ENCODE measurements at regions not wholly inside any gene's neighbourhood (a gene's known extent, or its start where the extent isn't known, plus 50 kb on each side); places are given as distances from the start of the nearest gene placed in this dataset.

DNA sequence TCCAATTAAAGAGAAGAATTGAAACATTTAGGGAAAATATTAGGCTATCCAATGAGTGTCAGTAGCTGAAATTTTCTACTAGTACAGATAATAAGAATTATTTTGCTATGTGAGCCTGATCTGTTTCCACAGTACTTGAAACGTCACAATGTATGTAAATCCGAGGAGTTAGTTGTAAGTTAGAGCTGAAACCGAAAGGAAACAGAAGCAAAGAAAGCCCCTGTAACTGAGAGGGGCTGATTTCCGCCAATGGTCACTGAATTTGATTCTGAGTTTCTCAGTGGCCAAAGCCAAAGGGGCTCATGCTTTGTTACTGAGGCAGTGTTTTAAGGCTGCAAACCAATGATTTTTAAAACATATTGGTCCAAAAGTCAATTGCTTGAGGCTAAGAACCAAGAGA lies 168.3 kb upstream of the DUSP10 start:
- ChIA-PET CTCF (no interaction called here), POLR2A (no interaction called here)
- Histone ChIP-seq H3K4me3 (ENCODE audit: low read depth, low read length) (no peak overlapping the region), H3K4me1 (ENCODE audit: control insufficient read depth, insufficient read depth, low read length) (no peaks in the 10 kb centered on the region), H3K9me3 (ENCODE audit: control insufficient read depth, insufficient read depth, low read depth, low read length) (no peaks in the 10 kb centered on the region), H3K36me3 (ENCODE audit: control insufficient read depth in 2 of 2, insufficient read depth in 1 of 2, low read length in 2 of 2) (no peaks in the 10 kb centered on the region), H3K27ac (ENCODE audit: extremely low read depth, low read depth, low read length) (no peak overlapping the region)
- TF ChIP-seq, protein P1, sequence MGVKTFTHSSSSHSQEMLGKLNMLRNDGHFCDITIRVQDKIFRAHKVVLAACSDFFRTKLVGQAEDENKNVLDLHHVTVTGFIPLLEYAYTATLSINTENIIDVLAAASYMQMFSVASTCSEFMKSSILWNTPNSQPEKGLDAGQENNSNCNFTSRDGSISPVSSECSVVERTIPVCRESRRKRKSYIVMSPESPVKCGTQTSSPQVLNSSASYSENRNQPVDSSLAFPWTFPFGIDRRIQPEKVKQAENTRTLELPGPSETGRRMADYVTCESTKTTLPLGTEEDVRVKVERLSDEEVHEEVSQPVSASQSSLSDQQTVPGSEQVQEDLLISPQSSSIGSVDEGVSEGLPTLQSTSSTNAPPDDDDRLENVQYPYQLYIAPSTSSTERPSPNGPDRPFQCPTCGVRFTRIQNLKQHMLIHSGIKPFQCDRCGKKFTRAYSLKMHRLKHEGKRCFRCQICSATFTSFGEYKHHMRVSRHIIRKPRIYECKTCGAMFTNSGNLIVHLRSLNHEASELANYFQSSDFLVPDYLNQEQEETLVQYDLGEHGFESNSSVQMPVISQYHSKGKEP (tag by site-specific recombination; IDR thresholded peaks at IDR 0.05) = no peak
- TF ChIP-seq ZNF658 (tag by site-specific recombination; IDR thresholded peaks at IDR 0.05) (no peak), SETDB1 (IDR thresholded peaks at IDR 0.05; ENCODE audit: insufficient read length, low read length) (no peak)

DNA sequence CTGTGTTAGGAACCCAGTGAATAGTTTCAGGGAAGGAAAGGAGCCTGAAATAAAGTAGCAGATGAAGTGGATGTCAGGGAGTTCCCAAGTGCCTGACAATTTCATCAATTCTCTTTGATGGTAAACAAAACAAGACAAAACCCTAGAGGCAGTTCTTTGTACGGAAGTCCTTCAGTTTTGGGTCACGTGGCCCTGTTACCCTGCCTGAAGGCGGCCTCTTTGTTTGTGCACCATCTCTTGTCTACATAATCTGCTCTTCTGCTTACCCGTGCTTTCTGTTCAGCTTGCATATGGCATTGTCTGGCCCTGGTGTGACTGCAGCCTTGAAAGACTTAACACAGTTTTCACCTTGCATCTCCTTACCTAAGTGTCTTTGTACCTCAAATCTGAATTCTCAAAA lies 166.7 kb upstream of the DUSP10 start:
- Histone ChIP-seq H3K36me3 (ENCODE audit: control insufficient read depth in 2 of 2, insufficient read depth in 1 of 2, low read length in 2 of 2) (no peaks in the 10 kb centered on the region), H3K4me3 (ENCODE audit: low read depth, low read length) (no peak overlapping the region), H3K4me1 (ENCODE audit: control insufficient read depth, insufficient read depth, low read length) (no peaks in the 10 kb centered on the region), H3K9me3 (ENCODE audit: control insufficient read depth, insufficient read depth, low read depth, low read length) (no peaks in the 10 kb centered on the region), H3K27ac (ENCODE audit: extremely low read depth, low read depth, low read length) (no peak overlapping the region)
- TF ChIP-seq ZNF16 (tag by site-specific recombination; IDR thresholded peaks at IDR 0.05; ENCODE audit: low read depth) (no peak), ZNF146 (tag by site-specific recombination; IDR thresholded peaks at IDR 0.05) (no peak)
- CTCF ChIA-PET = no interaction called here
- POLR2A ChIA-PET = no interaction called here

DNA sequence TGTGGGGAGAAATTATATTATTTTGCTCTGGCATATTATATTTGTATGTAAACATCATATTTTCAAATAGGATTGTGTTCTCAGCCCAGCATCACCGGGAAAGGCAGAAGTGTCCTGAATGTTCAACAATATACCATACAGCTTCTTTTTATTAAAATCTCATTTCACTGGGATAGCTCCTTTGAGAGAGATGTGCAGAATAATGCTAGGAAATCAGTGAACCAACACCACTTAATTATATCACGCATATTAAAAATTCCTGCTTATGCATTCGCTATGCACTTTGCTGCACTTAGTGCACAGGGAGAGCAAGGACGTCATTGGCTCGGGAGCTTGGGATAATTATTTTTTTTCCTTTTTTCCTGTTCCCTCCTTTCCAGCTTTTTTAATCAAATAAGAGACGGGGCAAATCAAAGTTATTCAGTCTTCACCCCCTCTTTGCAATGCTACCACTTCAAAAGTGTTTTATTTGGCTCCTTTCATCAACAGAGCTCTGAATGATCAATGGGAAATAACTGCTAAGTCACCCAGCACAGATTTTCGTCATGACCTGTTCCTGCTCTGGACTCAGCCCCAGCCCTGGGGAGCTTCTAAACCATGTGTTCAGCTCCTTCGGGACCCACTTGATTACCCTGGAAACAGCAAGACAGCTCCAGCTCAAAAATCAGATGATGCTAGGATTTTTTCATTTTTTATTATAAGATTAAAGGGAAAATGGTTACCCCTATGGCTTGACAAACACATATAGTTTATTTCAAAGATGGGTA lies 165.5 kb upstream of the DUSP10 start:
- Histone ChIP-seq H3K36me3 (ENCODE audit: control insufficient read depth in 2 of 2, insufficient read depth in 1 of 2, low read length in 2 of 2) (no peaks in the 10 kb centered on the region), H3K4me3 (ENCODE audit: low read depth, low read length) (no peak overlapping the region), H3K4me1 (ENCODE audit: control insufficient read depth, insufficient read depth, low read length) (no peaks in the 10 kb centered on the region), H3K27ac (ENCODE audit: extremely low read depth, low read depth, low read length) (no peak overlapping the region), H3K9me3 (ENCODE audit: control insufficient read depth, insufficient read depth, low read depth, low read length) (no peaks in the 10 kb centered on the region)
- ChIA-PET CTCF (interaction anchor here (0.6 to 1.0 kb wide), 3 partner anchors 22 to 548 kb away, joined by 3 to 4 read pairs (median 4); no protein-coding TSS in a partner anchor), POLR2A (no interaction called here)
- TF ChIP-seq ZNF658 (tag by site-specific recombination; IDR thresholded peaks at IDR 0.05) (no peak), TSHZ1 (tag by site-specific recombination; IDR thresholded peaks at IDR 0.05; ENCODE audit: borderline replicate concordance) (no peak), EGR2 (tag by site-specific recombination; IDR thresholded peaks at IDR 0.05; ENCODE audit: low read depth) (no peak), ZNF37A (tag by site-specific recombination; IDR thresholded peaks at IDR 0.05) (no peak), ZNF433 (tag by site-specific recombination; IDR thresholded peaks at IDR 0.05; ENCODE audit: low read depth) (no peak), ZBTB49 (tag by site-specific recombination; IDR thresholded peaks at IDR 0.05; ENCODE audit: low read depth) (no peak), ZNF843 (tag by site-specific recombination; IDR thresholded peaks at IDR 0.05) (no peak)

All from HEK293 (cell line).